Vagina (tissue), 2 donors: ENCODE measurements at regions not wholly inside any gene's neighbourhood (a gene's known extent, or its start where the extent isn't known, plus 50 kb on each side); places are given as distances from the start of the nearest gene placed in this dataset.

Source experiments
- DNase-seq, 2 donors: peaks; one replicate each; pipeline ENCODE4 v3.0.0-alpha.2; 2017; ENCODE audit errors: extremely low spot score in 2 of 2
- H3K27ac ChIP-seq: fragments of 200-600 bp; sonication (generic); one replicate; pipeline ENCODE4 v1.5.1; 2019
- H3K27me3 ChIP-seq: fragments of 200-600 bp; sonication (generic); one replicate; pipeline ENCODE4 v1.5.1; 2019
- H3K36me3 ChIP-seq, 2 donors: fragments of 200-600 bp; sonication (generic); one replicate each; pipeline ENCODE4 v1.5.1; 2017 to 2019
- H3K4me1 ChIP-seq: fragments of 200-600 bp; sonication (generic); one replicate; pipeline ENCODE4 v1.5.1; 2019
- H3K4me3 ChIP-seq, 2 donors: fragments of 200-600 bp; sonication (generic); 1 replicate in 1 of 2; 2 replicates in 1 of 2; pipeline ENCODE4 v1.5.1; 2016 to 2019
- H3K9me3 ChIP-seq: fragments of 200-600 bp; sonication (generic); one replicate; pipeline ENCODE4 v1.5.1; 2019
- CTCF ChIP-seq, 3 experiments: fragments of 450-650 bp in 2 of 3; fragments of 200-600 bp in 1 of 3; sonication (generic) in 1 of 3; IDR thresholded peaks; one replicate each; pipeline ENCODE4 v1.5.1; 2017 to 2019; ENCODE audit warnings: antibody characterized with exemption in 3 of 3, mild to moderate bottlenecking in 2 of 3, moderate library complexity in 2 of 3
- POLR2A ChIP-seq, 2 donors: fragments of 450-650 bp; IDR thresholded peaks; one replicate each; pipeline ENCODE4 v1.6.1; 2017; ENCODE audit warnings: antibody characterized with exemption in 2 of 2, mild to moderate bottlenecking in 2 of 2, moderate library complexity in 2 of 2
- POLR2AphosphoS5 ChIP-seq, 2 donors: sonication (generic); formaldehyde crosslinking; IDR thresholded peaks; one replicate each; pipeline ENCODE4 v1.9.0; 2017; ENCODE audit warnings: antibody characterized with exemption in 2 of 2, mild to moderate bottlenecking in 2 of 2, low read depth in 1 of 2; ENCODE audit not compliant: insufficient read depth in 1 of 2
- intact Hi-C: fragments of 100-400 bp; cut with DNase I; formaldehyde crosslinking; loops from one replicate; pipeline ENCODE4 v1.15.1; 2023

- TF ChIP-seq CTCF (IDR thresholded peaks at IDR 0.05) (no peak), POLR2A (IDR thresholded peaks at IDR 0.05) (no peak)
- H3K27ac ChIP-seq: no peak overlapping the region
- DNase-seq: no peak
- intact Hi-C loops: no loop called here
- no peaks in the 10 kb centered on the region for H3K9me3 ChIP-seq
- H3K36me3 ChIP-seq: no peaks in the 10 kb centered on the region
- H3K27me3 ChIP-seq: no peaks in the 10 kb centered on the region
- H3K4me3 ChIP-seq: no peak overlapping the region
- H3K4me1 ChIP-seq: no peaks in the 10 kb centered on the region
These were observed 300.1 kb downstream of the C12orf50 start for GRCh38 chr12:87728931-87729593.

DNA sequence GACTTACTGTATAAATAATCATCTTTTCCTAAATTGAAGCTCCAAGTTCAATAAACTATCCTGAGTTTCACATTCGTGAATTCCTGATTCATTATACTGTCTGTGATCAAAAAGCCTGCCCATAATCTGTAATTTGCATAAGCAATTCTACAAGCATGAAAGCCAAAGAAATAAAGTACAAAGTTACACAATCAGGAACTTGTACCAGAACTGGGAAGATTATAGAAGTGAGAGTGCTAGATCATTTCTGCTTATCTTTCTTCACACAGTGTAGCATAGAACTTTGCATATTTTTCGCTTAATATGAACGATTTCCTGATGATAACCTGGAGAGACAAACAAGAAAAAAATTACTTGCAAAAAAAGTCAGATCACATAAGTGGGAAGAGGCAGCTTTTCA is 308.2 kb downstream of the C12orf50 start:
- intact Hi-C loops: no loop called here
- H3K27me3 ChIP-seq: no peaks in the 10 kb centered on the region
- TF ChIP-seq POLR2AphosphoS5 (IDR thresholded peaks at IDR 0.05; ENCODE audit: insufficient read depth in 1 of 2, low read depth in 1 of 2): no peak
- no peak for TF ChIP-seq POLR2A (IDR thresholded peaks at IDR 0.05)
- no peak for TF ChIP-seq CTCF (IDR thresholded peaks at IDR 0.05)

DNA sequence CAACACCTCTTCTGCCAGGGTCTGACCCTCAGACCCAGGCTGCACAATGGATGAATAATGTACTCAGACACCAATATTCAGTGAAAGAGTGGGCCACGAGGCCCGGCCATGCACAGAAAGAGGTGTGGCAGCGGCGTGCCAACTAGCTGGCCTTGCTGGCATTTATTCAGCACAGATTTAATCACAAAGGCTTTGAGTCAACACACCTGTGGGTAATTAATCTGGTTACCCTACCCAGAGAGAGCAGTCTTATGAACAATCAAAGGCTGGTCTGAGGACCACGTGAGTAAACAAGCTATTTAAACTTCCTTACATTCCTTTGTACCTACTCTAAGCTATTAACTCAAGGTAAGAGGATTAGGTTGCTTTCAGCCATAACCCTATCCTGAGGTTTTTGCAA is 324.8 kb downstream of the C12orf50 start:
- Histone ChIP-seq H3K36me3 (no peaks in the 10 kb centered on the region), H3K27ac (no peak overlapping the region), H3K27me3 (no peaks in the 10 kb centered on the region), H3K4me1 (no peaks in the 10 kb centered on the region), H3K4me3 (no peak overlapping the region), H3K9me3 (peaks cover 3% of the 10 kb centered on the region)
- TF ChIP-seq POLR2A (IDR thresholded peaks at IDR 0.05) (no peak), CTCF (IDR thresholded peaks at IDR 0.05) (no peak), POLR2AphosphoS5 (IDR thresholded peaks at IDR 0.05; ENCODE audit: insufficient read depth in 1 of 2, low read depth in 1 of 2) (no peak)
- intact Hi-C loops: no loop called here
- DNase-seq: no peak

More for the DNA sequence above, 308.2 kb downstream of the C12orf50 start:
- no peak for DNase-seq
- H3K27ac ChIP-seq: no peak overlapping the region
- no peaks in the 10 kb centered on the region for H3K36me3 ChIP-seq
- no peaks in the 10 kb centered on the region for H3K9me3 ChIP-seq
- H3K4me3 ChIP-seq: no peak overlapping the region
- H3K4me1 ChIP-seq: no peaks in the 10 kb centered on the region

- no peaks in the 10 kb centered on the region for H3K36me3 ChIP-seq
- intact Hi-C loops: no loop called here
- no peak overlapping the region for H3K4me3 ChIP-seq
- TF ChIP-seq POLR2A (IDR thresholded peaks at IDR 0.05) (no peak), POLR2AphosphoS5 (IDR thresholded peaks at IDR 0.05; ENCODE audit: insufficient read depth in 1 of 2, low read depth in 1 of 2) (no peak), CTCF (IDR thresholded peaks at IDR 0.05) (no peak)
- H3K27ac ChIP-seq: no peak overlapping the region
- H3K9me3 ChIP-seq: no peaks in the 10 kb centered on the region
- H3K4me1 ChIP-seq: no peaks in the 10 kb centered on the region
- no peaks in the 10 kb centered on the region for H3K27me3 ChIP-seq
- DNase-seq: no peak
These were observed 338.9 kb downstream of the C12orf50 start for GRCh38 chr12:87690236-87690810.

DNA sequence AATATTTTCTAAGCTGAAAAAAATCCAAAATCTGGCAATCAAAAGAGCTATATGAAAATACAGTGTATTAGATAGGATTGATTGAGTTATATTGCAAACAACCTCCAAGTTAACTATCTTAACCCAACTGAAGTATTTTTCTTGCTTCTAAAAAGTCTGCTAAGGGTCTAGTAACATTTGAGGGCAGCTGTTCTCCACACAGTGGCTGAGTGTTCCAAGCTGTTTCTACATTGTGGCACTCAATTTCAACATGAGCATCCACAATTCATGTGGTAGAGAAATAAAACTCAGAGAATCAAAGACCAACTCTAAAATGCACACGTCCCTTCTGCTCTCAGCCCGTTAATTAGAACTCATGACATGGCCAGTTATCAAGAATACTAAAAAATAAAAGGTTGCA is 340.0 kb downstream of the C12orf50 start:
- DNase-seq: no peak
- no peaks in the 10 kb centered on the region for H3K9me3 ChIP-seq
- TF ChIP-seq CTCF (IDR thresholded peaks at IDR 0.05) (no peak), POLR2AphosphoS5 (IDR thresholded peaks at IDR 0.05; ENCODE audit: insufficient read depth in 1 of 2, low read depth in 1 of 2) (no peak), POLR2A (IDR thresholded peaks at IDR 0.05) (no peak)
- H3K27me3 ChIP-seq: no peaks in the 10 kb centered on the region
- H3K4me3 ChIP-seq: no peak overlapping the region
- intact Hi-C loops: no loop called here
- H3K27ac ChIP-seq: no peak overlapping the region
- H3K4me1 ChIP-seq: no peaks in the 10 kb centered on the region
- H3K36me3 ChIP-seq: no peaks in the 10 kb centered on the region
